Peyer's patch (tissue), 4 donors: ENCODE measurements at regions not wholly inside any gene's neighbourhood (a gene's known extent, or its start where the extent isn't known, plus 50 kb on each side); places are given as distances from the start of the nearest gene placed in this dataset.

Source experiments
- CTCF ChIP-seq, 6 experiments: fragments of 450-650 bp in 4 of 6; fragments of 200-600 bp in 2 of 6; sonication (generic) in 1 of 6; IDR thresholded peaks; one replicate each; pipeline ENCODE4 v1.5.1; 2017 to 2019; ENCODE audit warnings: antibody characterized with exemption in 6 of 6, mild to moderate bottlenecking in 3 of 6, moderate library complexity in 1 of 6
- POLR2A ChIP-seq, 2 donors: fragments of 450-650 bp; IDR thresholded peaks; one replicate each; pipeline ENCODE4 v1.5.1; 2017; ENCODE audit warnings: antibody characterized with exemption in 2 of 2, mild to moderate bottlenecking in 2 of 2, moderate library complexity in 2 of 2

GRCh38 chr18:45133276-45133675 lies 452.6 kb downstream of the SETBP1 start:
- no peak for TF ChIP-seq CTCF (IDR thresholded peaks at IDR 0.05)
- no peak for TF ChIP-seq POLR2A (IDR thresholded peaks at IDR 0.05)
